ENCODE measurements at regions not wholly inside any gene's neighbourhood (a gene's known extent, or its start where the extent isn't known, plus 50 kb on each side); places are given as distances from the start of the nearest gene placed in this dataset.

DNA sequence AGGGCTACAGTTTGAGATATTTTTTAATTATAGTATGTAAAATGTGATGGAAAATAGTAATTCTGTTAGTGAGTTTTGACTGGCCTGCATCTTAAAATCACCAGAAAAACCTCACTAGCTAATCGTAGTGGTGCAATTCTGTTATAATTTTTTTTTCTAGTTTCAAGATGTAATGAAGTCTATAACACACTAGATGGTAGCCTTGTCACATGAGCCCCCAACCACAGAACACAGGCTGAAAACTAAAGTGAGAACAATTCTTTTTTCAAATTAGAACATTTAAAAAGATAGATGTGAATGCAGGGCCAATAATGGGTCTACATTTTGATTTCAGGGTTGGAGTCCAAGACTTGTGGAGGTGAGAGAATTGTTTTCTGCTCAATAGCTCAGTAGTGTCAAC is 83.3 kb upstream of the KCNH8 start:
- POLR2A ChIA-PET (ENCODE audit: low non-redundant PET) = no interaction called here
- TF ChIP-seq, protein P1, sequence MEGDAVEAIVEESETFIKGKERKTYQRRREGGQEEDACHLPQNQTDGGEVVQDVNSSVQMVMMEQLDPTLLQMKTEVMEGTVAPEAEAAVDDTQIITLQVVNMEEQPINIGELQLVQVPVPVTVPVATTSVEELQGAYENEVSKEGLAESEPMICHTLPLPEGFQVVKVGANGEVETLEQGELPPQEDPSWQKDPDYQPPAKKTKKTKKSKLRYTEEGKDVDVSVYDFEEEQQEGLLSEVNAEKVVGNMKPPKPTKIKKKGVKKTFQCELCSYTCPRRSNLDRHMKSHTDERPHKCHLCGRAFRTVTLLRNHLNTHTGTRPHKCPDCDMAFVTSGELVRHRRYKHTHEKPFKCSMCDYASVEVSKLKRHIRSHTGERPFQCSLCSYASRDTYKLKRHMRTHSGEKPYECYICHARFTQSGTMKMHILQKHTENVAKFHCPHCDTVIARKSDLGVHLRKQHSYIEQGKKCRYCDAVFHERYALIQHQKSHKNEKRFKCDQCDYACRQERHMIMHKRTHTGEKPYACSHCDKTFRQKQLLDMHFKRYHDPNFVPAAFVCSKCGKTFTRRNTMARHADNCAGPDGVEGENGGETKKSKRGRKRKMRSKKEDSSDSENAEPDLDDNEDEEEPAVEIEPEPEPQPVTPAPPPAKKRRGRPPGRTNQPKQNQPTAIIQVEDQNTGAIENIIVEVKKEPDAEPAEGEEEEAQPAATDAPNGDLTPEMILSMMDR (conservative IDR thresholded peaks at IDR 0.05; ENCODE audit: low read depth) = peak; percentile 32; the same call in 1 of the 2 replicates
- no peak for DNase-seq (ENCODE audit: low spot score)
- CTCF ChIA-PET = interaction anchor here (0.6 kb wide), 1 partner anchor 10 kb away, joined by 3 read pairs; no protein-coding TSS in a partner anchor
- H3K27ac ChIP-seq = no peak overlapping the region

DNA sequence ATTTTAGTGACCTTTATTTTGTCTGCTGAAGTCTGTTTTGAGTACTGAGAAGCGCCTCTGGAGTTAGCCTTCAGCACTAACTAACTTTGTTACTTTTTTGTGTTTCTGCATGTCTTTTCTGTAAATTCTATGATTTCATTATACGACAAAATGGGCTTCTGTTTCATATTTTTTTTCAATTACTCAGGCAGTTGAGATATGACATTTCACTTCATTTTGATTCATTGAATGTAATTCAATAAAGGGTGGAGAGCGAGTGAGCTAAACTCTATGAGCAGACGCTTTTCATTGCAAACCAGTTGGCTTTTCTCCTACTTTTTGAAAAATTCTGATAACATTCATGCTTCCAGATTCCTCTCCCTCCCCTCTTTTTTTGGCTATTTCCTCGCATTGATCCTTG is 84.4 kb upstream of the KCNH8 start:
- TF ChIP-seq, protein P1 (conservative IDR thresholded peaks at IDR 0.05; ENCODE audit: low read depth) = no peak
- ChIA-PET POLR2A (ENCODE audit: low non-redundant PET) (no interaction called here), CTCF (no interaction called here)
- no peak for DNase-seq (ENCODE audit: low spot score)
- H3K27ac ChIP-seq = no peak overlapping the region

- TF ChIP-seq, protein P1 (conservative IDR thresholded peaks at IDR 0.05; ENCODE audit: low read depth) = no peak
- H3K27ac ChIP-seq = no peak overlapping the region
- POLR2A ChIA-PET (ENCODE audit: low non-redundant PET) = no interaction called here
- DNase-seq (ENCODE audit: low spot score) = no peak
- CTCF ChIA-PET = no interaction called here
These were observed 87.9 kb upstream of the KCNH8 start for GRCh38 chr3:19060404-19060803.

DNA sequence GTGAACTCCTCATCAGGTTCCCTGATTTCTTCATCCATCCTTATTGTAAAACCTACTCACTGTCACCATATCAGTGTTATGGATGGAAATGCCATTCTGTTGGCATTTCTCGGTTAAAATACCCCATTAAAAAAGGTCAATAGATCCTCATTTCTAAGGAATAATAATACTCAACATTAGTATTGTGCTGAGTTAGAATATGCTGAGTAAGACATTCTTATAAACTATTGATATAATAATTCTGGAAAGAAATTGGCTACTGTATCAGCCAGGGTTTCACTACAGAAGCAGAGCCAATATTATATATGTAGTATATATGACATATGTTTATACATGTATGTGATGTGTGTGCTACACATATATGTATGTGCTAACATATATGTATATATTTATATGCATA is 95.4 kb upstream of the KCNH8 start:
- DNase-seq (ENCODE audit: low spot score) = no peak
- TF ChIP-seq, protein P1 (conservative IDR thresholded peaks at IDR 0.05; ENCODE audit: low read depth) = no peak
- POLR2A ChIA-PET (ENCODE audit: low non-redundant PET) = no interaction called here
- H3K27ac ChIP-seq = no peak overlapping the region
- CTCF ChIA-PET = no interaction called here

GRCh38 chr3:19046440-19046839 is 101.9 kb upstream of the KCNH8 start:
- TF ChIP-seq, protein P1 (conservative IDR thresholded peaks at IDR 0.05; ENCODE audit: low read depth) = no peak; the same call in 1 of the 2 replicates
- ChIA-PET CTCF (no interaction called here), POLR2A (ENCODE audit: low non-redundant PET) (no interaction called here)
- no peak for DNase-seq (ENCODE audit: low spot score)
- H3K27ac ChIP-seq = no peak overlapping the region

DNA sequence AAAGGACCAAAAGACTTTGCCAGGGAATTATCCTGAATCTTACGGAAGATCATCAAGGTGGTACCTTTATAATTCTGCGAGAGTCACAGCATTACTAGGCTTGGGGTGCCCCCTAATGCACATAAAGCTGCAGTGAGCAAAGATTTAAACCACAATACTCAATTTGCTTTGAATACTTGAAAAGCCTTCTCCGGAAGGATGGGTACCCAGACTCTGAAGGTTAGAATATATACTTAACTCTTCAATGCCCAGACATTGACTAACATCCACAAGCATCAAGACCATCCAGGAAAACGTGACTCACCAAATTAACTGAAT is 117.8 kb upstream of the KCNH8 start:
- POLR2A ChIA-PET (ENCODE audit: low non-redundant PET) = no interaction called here

More for the DNA sequence above, 117.8 kb upstream of the KCNH8 start:
- CTCF ChIA-PET = no interaction called here
- H3K27ac ChIP-seq = no peak overlapping the region
- DNase-seq (ENCODE audit: low spot score) = no peak
- TF ChIP-seq, protein P1 (conservative IDR thresholded peaks at IDR 0.05; ENCODE audit: low read depth) = no peak

Data from RWPE1 (cell line).